HG03108 (cell line): ENCODE measurements at regions not wholly inside any gene's neighbourhood (a gene's known extent, or its start where the extent isn't known, plus 50 kb on each side); places are given as distances from the start of the nearest gene placed in this dataset.

ENCODE experiments used
- ATAC-seq: cut with Tn5 transposase; IDR thresholded peaks from one replicate; pipeline ENCODE4 v1.9.1; 2021; ENCODE audit warnings: moderate library complexity; ENCODE audit not compliant: unreplicated experiment

DNA sequence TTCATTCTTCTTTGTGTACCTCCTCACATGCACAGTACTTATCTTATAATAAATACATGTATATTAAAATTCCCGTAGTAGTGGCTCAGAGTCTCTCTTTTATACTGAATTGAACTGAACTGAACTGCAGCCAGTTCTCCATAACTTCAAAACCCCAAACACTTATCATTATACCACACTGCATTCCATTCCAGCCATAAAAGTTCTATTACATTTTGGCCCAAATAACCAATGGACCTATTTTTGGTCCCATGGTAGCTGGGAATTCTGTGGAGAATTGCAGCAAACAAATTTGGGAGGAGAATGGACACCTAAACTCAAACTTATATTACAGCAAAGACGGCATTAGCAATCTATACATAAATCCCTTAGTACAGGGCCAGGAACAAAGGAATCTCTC is 86.6 kb upstream of the C1orf87 start:
- no peak for ATAC-seq

DNA sequence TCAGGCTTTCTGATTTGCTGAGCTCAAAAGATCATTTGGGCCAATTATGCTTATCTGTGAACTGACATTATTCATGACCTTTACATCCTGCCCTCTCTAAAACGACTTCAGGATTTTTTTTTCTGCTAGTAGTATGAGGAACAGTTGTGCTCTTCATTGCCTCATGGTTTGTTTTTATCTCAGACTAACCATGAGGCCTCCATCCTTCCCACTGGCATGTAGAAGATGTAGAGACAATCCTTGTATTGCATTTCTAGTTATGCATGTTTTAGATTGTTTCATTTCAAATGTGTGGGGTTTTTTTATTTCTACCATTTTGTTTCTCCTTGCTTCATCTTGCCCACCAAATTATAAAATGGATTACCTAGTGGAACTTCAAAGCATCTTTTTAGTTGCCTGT is 82.8 kb upstream of the C1orf87 start:
- no peak for ATAC-seq

DNA sequence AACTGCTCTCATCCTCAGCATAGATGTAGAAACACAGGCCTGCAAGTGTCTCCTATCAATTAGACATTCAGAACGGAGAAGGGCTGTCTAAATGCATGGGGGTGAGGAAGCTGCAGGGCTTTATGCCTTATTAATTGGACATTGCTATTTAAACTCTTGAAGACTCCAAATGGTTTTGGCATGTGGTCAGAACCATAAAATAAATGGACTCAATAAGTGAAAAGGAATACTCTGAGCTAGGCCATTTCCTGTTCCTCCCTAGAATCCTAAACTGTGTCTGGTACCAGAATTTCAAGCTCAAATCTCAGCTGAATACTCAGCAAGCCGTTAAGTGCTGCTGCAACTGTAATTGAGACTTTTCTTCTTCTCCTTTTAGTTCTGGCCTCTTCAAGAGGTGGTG is 80.4 kb upstream of the C1orf87 start:
- no peak for ATAC-seq

DNA sequence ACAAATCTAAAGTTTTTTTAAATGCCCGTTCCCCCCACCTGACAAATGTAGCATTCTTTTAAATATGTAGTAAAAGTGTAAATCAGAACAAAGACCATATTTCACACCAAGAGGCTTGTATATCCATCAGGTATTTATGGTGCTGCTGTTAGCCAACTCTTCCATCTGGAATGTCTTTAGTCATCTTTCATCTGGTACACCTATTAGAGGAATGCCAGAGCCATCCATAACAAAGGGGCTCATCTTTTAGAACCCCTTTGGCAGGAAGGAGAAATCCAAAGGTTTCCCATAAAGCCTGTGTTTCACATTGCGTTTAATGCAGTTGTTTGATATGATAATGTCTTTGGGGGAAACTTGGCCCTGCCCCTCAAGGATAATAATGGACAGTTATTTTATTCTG is 79.3 kb upstream of the C1orf87 start:
- no peak for ATAC-seq

DNA sequence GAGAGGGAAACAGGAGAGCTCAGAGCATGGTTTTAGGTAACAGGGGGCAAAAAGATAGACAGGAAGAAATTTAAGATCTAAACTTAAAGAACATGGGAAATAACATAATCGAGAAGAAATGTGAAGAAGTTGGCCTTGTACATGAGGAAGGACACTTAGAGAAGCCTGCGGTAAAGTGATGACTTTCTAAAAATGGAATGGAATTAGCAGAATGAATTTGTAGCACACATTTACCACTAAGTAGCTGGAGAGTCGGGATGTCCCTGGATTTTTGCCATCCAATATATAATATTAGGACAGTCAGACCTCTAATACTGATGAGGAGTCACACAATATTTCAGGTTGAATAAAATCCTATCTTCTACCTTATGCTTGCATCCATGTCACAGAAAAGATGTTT is 77.7 kb upstream of the C1orf87 start:
- ATAC-seq = no peak

DNA sequence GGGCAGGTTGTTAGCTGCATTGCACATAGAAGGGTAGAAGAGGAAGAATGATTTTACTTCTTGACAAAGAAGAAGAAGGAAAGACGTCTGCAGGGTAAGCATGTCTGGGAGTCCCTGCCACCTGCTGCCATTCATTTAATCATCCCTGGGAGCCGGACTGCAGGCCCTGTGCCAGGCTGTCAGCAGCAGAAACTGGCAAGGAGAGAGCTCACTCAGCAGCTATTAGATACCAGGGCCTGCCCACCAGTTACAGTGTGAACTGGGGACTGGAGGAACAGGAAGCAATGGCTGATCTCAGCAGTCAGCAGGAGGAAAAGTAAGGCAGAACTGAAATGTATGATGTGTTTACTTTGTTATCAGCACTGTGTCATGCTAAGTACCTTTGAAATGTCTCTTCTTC is 75.7 kb upstream of the C1orf87 start:
- ATAC-seq = no peak

DNA sequence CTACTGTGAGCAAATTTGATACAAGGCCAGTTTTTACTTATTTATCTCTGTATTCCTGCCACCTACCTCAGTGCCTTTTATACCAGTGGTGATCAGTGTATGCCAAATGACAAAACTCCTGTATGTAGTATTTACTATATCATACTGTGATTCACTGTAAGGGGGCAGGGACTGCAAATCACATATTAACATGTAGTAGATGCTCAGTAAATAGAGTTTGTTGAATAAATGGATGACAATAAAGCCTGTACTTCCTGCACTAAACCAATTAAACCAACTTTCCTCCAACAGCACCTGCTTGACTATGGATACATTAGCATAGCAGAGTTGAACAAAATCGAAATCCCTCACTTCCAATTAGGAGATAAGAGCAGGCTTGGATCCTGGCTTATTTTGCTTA is 73.3 kb upstream of the C1orf87 start:
- no peak for ATAC-seq

DNA sequence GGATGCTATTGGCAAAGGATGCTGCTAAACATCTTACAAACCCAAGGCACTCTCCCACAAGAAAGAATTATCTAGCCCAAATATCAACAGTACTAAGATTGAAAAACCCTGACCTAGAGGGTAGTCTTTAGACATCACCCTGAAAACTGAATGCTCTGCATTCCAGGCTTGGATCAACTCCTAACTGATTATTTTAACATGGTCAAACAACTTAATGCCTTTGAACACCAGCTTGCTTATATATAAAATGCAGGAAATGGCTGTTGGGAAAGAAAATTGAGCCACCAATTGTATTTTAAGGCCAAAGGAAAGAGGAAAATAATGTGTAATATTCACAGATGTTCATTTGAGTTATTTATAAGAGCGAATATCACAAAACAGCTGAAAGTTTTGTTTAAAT is 72.2 kb upstream of the C1orf87 start:
- no peak for ATAC-seq

DNA sequence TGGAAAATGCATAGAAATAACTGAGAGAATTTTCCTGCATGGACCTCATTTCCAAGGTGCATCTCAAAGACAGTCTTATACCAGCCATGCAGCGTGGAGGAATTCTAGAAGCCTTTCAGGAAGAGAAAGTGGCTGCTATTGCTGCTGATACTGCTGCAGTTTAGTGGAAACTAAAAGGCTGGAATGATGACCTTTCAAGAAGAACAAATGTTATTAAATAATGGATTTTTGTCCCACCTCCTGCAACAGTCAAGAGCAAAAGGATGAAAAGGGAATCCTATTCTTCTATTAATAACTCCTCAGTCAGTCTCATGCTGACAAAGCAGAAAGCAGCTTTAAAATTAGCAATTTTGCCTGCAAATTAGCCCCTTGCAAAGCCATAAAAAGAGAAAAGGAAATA is 68.2 kb upstream of the C1orf87 start:
- no peak for ATAC-seq

DNA sequence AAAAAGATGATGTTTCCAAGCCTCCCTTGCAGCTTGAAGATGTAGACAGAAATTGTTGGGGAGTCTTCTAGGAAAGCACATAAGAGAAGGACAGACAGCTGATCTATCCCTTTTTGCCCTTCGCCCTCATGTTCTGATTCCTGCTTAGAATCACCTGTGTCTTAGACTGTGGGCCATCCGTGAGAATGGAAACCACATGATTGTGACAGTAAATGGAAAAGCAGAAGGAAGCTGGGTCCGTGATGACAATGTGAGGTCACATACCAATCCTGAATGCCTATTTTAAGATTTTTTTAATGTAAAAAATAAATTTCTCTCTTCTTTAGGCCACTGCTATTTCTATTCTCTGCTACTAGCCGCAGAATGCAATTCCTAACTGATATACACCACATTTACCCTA is 67.7 kb upstream of the C1orf87 start:
- no peak for ATAC-seq

DNA sequence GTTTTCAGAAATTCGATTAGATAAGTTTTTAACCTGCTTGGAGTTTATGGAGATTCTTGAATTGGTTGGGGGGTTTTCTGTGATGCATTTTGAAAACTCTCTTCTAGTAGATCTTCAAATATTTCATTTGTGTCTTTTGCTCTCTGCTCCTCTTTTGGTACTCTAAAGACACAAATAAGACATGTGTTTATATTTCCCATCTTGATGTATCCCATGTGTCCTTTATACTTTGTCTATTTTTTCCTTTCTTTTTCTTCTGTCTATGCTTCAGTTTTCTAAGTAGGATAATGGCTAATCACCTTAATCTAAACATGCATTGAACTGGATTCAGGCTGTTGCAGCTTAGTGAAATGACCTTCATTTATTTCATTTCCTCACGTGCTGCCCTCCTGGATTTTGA is 63.8 kb upstream of the C1orf87 start:
- ATAC-seq = no peak

DNA sequence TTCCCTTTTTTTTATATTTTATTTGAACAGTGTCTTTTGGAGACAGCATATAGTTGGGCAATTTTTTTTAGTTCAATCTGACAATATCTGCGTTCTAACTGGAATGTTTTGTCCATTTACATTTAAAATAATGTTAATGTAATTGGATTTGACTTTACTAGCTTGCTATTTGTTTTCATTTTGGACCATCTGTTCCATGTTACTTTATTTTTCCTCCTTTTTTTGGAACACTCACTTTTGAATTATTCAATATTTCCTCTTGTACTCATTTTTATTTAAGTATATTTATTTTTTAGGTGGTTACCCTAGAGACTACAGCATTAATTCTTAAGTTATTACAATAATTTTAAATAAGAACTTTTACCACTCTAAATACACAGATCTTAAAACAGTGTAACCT is 62.8 kb upstream of the C1orf87 start:
- no peak for ATAC-seq

DNA sequence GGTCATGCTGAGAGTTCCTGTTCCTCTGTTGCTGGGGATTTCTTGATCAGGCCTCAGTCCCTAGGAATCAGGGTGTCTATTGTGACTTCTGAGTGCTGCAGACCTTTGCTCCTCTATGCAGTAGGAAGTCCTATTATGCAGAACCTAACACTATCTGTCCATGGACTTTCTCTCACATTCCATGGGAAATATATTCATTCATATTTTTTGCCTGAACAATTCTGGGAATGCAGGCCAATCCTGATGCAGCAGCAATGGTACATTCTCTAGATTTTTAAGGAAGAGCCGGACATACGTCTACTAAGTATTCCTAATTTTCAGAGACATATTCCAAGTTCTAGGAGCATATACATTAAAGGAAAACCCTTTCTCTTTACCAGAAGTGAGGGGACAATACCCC is 61.1 kb upstream of the C1orf87 start:
- ATAC-seq = no peak

DNA sequence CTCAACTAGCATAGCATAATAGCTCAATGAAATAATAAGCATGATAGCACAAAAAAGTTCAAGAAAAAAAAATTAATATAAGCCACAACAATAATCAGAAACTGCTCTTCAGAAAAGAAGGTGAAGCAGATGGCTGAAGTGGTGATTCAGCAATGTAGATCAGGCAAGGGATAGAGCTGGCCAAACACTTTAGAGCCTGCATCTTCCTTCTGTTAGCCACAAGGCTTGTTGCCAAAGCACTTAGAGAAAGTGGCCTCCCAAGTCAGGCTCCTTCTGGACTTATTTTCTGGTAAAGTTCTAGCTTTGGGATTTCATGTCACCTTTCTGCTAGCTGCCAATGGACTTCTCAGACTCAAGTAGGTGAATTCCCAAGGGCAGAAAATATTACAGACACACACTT is 60.3 kb upstream of the C1orf87 start:
- ATAC-seq = no peak

DNA sequence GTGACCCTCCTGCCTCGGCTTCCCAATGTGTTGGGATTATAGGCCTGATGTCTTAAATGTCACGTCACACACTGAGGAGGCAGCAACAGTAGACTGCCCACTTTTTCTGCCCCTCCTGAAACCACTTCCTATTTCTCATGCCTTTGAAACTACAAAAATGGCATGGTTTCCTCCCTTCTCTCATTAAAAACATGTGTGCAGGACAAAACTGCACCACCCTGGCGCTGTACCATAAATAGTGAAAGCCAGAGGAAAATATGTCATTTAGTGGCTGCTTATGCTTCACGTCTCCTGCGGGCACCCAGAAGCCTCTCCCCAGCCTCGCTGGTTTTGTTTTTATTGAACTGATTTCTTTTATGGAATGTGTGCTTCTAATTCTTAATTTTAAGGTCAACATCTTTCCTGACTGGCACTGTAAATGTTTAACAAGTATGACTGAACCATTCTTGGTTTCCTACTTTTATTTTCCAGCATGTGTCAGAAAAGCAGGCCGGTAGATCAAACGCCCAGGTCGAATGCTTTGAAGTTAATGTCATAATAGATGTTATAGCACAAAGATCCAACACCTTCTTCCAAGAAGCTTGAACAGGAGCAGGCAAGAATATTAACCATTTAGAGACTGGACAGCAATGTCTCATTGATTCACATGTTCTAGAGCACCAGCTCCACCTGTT is 59.6 kb upstream of the C1orf87 start:
- ATAC-seq = no peak

DNA sequence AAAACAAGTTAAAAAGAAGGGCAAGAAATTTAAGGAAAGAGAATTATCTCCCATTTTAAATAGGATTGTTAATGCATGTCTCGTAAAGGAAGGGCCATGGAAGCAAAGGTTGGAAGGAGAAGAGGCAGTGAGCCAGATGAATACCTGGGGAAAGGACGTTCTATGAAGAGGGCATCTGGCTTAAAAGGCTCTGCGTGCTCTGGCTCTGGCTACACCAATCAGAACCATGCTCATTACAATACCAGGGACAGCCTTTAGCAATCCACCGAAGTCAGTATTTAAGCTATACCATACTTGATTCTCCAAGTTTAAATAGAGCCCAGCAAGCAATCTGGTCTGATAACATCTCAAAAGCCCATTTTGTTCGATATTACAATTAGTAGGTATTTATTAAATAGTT is 58.5 kb upstream of the C1orf87 start:
- ATAC-seq = no peak

DNA sequence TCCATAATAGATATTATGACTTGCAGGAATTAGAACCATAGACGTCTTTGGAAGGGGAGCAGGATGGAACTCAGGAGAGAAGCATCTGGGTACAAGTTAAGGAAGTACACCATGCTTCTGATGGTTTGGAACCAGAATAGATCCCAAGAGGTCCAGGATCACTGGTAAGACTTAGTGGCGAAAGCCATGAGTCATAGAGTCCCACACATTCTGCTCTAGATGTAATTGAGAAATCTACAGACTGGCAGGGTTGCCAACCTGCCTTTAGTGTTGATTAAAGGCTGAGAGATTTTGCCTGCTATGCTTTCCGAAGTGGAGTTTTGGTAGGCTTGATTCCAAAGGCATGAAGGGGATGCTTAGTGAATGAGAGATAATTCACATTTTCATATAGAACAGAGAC is 57.1 kb upstream of the C1orf87 start:
- no peak for ATAC-seq

DNA sequence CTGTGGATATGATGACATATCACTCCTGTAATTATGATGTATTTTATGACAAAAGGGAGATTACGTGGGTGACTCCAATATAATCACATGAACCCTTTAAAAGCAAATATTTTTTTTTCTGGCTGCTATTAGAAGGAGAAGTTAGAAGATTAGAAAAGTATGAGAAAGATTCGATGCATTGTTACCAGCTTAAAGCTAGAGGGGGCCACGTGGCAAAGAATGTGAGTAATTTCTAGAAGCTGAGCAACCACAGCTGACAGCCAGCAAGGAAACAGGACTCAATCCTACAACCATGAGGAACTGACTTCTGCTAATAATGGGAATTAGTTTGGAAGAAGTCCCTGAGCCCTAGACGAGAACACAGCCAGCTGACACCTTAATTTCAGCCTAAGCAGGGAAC is 56.3 kb upstream of the C1orf87 start:
- no peak for ATAC-seq

DNA sequence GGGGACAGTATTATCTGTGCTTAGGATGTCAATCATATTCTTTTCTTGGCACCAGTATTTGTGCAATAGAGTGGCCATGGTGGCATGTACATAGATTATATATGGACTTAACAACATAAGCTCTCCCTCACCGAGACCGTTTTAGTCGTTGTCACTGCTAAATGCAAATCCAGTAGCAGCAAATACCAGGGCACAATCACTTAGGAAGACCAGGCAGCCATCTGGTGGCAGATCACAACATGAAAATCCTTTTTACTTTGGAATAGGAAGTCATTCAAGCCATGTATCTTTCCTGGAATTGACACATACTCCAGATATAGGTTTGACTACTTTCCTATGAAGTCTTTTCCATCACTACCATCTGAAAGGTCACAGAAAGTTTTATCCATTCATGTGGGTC is 53.2 kb upstream of the C1orf87 start:
- no peak for ATAC-seq
